HG02938 (cell line): ENCODE measurements at regions not wholly inside any gene's neighbourhood (a gene's known extent, or its start where the extent isn't known, plus 50 kb on each side); places are given as distances from the start of the nearest gene placed in this dataset.
"Not testable (repeated sequence)": the region's sequence is repeated elsewhere in the genome, so short reads cannot be mapped to it uniquely, and the experiment has no call there.

Experiments used
- ATAC-seq: cut with Tn5 transposase; IDR thresholded peaks from one replicate; pipeline ENCODE4 v1.9.1; 2021; ENCODE audit warnings: mild to moderate bottlenecking, moderate library complexity; ENCODE audit not compliant: unreplicated experiment

GRCh38 chr6:92431502-92431901 is 987.9 kb downstream of the EPHA7 start:
- no peak for ATAC-seq

GRCh38 chr6:92428448-92428847 is 990.9 kb downstream of the EPHA7 start:
- ATAC-seq: no peak

- ATAC-seq: no peak
These were observed 991.9 kb downstream of the EPHA7 start for GRCh38 chr6:92427453-92427852.

- no peak for ATAC-seq
These were observed 1003.7 kb downstream of the EPHA7 start for GRCh38 chr6:92415656-92416055.

GRCh38 chr6:92408350-92408749 is 1011.0 kb downstream of the EPHA7 start:
- ATAC-seq: no peak

- no peak for ATAC-seq
These were observed 1015.1 kb downstream of the EPHA7 start for GRCh38 chr6:92404281-92404680.

GRCh38 chr6:92399911-92400310 is 1019.4 kb downstream of the EPHA7 start:
- no peak for ATAC-seq

GRCh38 chr6:92388706-92389105 is 1030.7 kb downstream of the EPHA7 start:
- not testable (repeated sequence) for ATAC-seq

GRCh38 chr6:92380803-92381601 is 1038.4 kb downstream of the EPHA7 start:
- no peak for ATAC-seq

- no peak for ATAC-seq
These were observed 1042.2 kb downstream of the EPHA7 start for GRCh38 chr6:92377137-92377536.

GRCh38 chr6:92376691-92377090 is 1042.7 kb downstream of the EPHA7 start:
- no peak for ATAC-seq

GRCh38 chr6:92371211-92372208 is 1047.8 kb downstream of the EPHA7 start:
- no peak for ATAC-seq

GRCh38 chr6:92369309-92369708 is 1050.0 kb downstream of the EPHA7 start:
- no peak for ATAC-seq

- ATAC-seq: no peak
These were observed 1054.3 kb downstream of the EPHA7 start for GRCh38 chr6:92364948-92365541.

- ATAC-seq: no peak
These were observed 1056.2 kb downstream of the EPHA7 start for GRCh38 chr6:92363111-92363510.

- no peak for ATAC-seq
These were observed 1057.0 kb downstream of the EPHA7 start for GRCh38 chr6:92362404-92362803.

- no peak for ATAC-seq
These were observed 1057.4 kb downstream of the EPHA7 start for GRCh38 chr6:92361990-92362389.

GRCh38 chr6:92354270-92354829 is 1065.0 kb downstream of the EPHA7 start:
- no peak for ATAC-seq

- ATAC-seq: no peak
These were observed 1067.2 kb downstream of the EPHA7 start for GRCh38 chr6:92352130-92352529.

GRCh38 chr6:92341201-92341600 is 1078.2 kb downstream of the EPHA7 start:
- ATAC-seq: no peak
